Choroid plexus epithelial cell (primary cell): ENCODE measurements at regions not wholly inside any gene's neighbourhood (a gene's known extent, or its start where the extent isn't known, plus 50 kb on each side); places are given as distances from the start of the nearest gene placed in this dataset.

Experiments
- DNase-seq: peaks from one replicate; pipeline ENCODE4 v3.0.0-alpha.2; 2010; ENCODE audit warnings: low read depth
- H3K4me3 ChIP-seq: 2 replicates; pipeline ENCODE4 v1.5.1; 2011; ENCODE audit warnings: low read depth, mild to moderate bottlenecking, control low read depth, low read length, moderate library complexity
- CTCF ChIP-seq: conservative IDR thresholded peaks from 2 replicates; pipeline ENCODE4 v1.5.1; 2011; ENCODE audit warnings: low read depth, mild to moderate bottlenecking, control low read depth, inconsistent platforms, low read length, moderate library complexity

- no peak for DNase-seq
- no peak for TF ChIP-seq CTCF
- H3K4me3 ChIP-seq = no peak overlapping the region
These were observed 91.3 kb upstream of the ADAMTS2 start for GRCh38 chr5:179436321-179437122.

DNA sequence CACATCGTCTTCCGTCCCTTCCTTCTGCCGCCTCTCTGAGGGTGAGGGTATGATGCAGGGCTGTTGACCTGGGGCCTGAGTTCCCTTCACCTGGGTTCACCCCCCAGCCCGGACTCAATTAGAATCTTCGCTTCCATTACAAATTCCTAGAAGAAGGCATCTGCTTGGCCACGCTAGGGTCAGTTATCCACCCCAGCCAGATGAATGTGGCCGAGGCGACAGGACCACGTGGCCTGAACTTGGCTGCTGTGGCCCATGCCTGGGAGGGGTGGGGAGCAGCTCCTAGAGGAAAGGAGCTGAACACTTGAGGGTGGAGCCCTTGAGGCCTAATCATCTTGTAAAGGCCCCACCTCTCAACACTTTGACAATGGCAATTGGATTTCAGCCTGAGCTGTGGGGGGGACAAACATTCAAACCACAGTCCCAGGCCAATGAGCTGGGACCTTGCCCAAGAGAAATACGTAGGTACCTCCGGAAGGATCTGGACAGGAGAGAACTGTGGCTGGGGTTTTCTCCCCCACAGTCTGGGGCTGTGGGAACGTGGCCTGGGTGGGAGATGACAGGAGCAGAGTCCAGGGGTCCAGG, 90.6 kb upstream of the ADAMTS2 start:
- TF ChIP-seq CTCF = no peak
- no peak for DNase-seq
- H3K4me3 ChIP-seq = no peak overlapping the region

- H3K4me3 ChIP-seq = no peak overlapping the region
- TF ChIP-seq CTCF = no peak
- no peak for DNase-seq
These were observed 89.9 kb upstream of the ADAMTS2 start for GRCh38 chr5:179435181-179435580.

DNA sequence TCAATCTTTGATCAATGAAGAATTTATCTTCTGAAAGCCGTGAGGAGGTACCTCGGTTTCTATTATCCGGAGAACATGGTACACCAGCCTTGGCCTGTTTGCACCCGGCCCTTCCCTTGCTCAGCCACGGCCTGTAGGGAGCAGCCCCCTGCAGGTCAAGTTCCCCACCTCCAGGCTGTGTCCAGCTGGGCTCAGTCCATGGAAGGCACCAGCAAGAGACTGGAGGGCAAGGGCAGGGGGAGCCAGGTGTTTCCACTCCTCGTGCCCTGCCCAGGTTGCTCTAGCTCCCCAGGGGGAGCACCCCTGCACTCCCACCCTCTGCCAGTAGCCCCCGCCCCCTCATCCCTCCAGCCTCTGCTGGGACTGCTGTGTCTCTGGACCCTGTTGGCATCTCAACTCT, 87.3 kb upstream of the ADAMTS2 start:
- DNase-seq = no peak
- H3K4me3 ChIP-seq = no peak overlapping the region
- TF ChIP-seq CTCF = no peak

DNA sequence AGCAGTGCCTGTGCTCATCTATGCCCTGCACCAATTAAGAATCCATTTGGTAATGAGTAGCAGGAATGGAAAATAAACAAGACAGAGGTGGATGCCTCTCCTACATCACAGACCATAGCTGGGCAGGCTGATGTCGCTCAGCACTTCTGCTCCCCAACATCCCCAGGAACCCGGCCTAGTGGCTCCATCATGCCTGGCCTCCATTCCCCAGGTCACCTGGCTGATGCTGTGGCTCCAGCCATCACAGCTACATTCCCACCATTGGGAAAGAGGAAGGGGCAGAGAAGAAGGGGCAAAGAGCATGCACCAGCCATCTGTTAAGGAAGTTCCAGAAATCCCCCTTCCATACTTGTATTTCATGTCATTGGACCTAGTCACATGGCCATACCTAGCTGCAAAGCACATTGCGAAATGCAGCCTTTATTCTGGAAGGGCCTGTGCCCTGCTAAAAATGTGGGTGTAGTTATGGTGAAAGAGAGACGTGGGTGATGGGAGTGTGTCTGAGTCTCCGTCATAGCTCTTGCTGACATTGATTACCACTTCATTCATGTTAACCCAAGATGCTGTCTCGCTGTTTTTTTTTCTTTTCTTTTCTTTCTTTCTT, 86.1 kb upstream of the ADAMTS2 start:
- DNase-seq = no peak
- TF ChIP-seq CTCF = no peak
- no peak overlapping the region for H3K4me3 ChIP-seq

GRCh38 chr5:179430193-179431175, 85.2 kb upstream of the ADAMTS2 start:
- DNase-seq = no peak
- no peak overlapping the region for H3K4me3 ChIP-seq
- TF ChIP-seq CTCF = no peak
